HEK293 (cell line): ENCODE measurements at regions not wholly inside any gene's neighbourhood (a gene's known extent, or its start where the extent isn't known, plus 50 kb on each side); places are given as distances from the start of the nearest gene placed in this dataset.

Experiments
- CTCF ChIA-PET: fragments of 350-600 bp; formaldehyde crosslinking; extraction: SDS; loops from one replicate; lab custom pipeline; 2021; ENCODE audit warnings: antibody characterized with exemption; lab: Yijun Ruan, JAX
- POLR2A ChIA-PET: fragments of 300-600 bp; formaldehyde crosslinking; extraction: SDS; loops from one replicate; lab custom pipeline; 2020; ENCODE audit warnings: antibody characterized with exemption, inconsistent platforms; lab: Yijun Ruan, JAX
- H3K27ac ChIP-seq: fragments of 200-500 bp; sonication (Bioruptor generic); 2 replicates; pipeline ENCODE4 v1.5.1; 2014; ENCODE audit warnings: low read depth, low read length, control low read depth, inconsistent platforms; ENCODE audit errors: extremely low read depth
- H3K36me3 ChIP-seq, 2 experiments: fragments of 200-500 bp in 1 of 2; sonication (Bioruptor generic) in 1 of 2; 1 replicate in 1 of 2; 2 replicates in 1 of 2; pipeline ENCODE4 v1.5.1; 2014 to 2017; ENCODE audit warnings: inconsistent platforms in 2 of 2, low read length in 2 of 2; ENCODE audit not compliant: control insufficient read depth in 2 of 2, insufficient read depth in 1 of 2
- H3K4me1 ChIP-seq: fragments of 200-500 bp; sonication (Bioruptor generic); 2 replicates; pipeline ENCODE4 v1.5.1; 2014; ENCODE audit warnings: mild to moderate bottlenecking, low read length, inconsistent platforms; ENCODE audit not compliant: control insufficient read depth, insufficient read depth
- H3K4me3 ChIP-seq: 2 replicates; pipeline ENCODE4 v1.5.1; 2011; ENCODE audit warnings: low read depth, mild to moderate bottlenecking, control low read depth, low read length, moderate library complexity
- H3K9me3 ChIP-seq: fragments of 200-500 bp; sonication (Bioruptor generic); 2 replicates; pipeline ENCODE4 v1.5.1; 2014; ENCODE audit warnings: low read depth, low read length, inconsistent platforms; ENCODE audit not compliant: control insufficient read depth, insufficient read depth
- BCL11A ChIP-seq: fragments of 450-650 bp; formaldehyde crosslinking; IDR thresholded peaks from 2 replicates; pipeline ENCODE4 v1.5.1; 2016; ENCODE audit warnings: low read depth, missing biosample characterization, missing genetic modification characterization
- OSR2 ChIP-seq: fragments of 450-650 bp; formaldehyde crosslinking; IDR thresholded peaks from 2 replicates; pipeline ENCODE4 v1.5.1; 2016; ENCODE audit warnings: missing biosample characterization, missing genetic modification characterization
- SCRT2 ChIP-seq: fragments of 450-650 bp; formaldehyde crosslinking; IDR thresholded peaks from 2 replicates; pipeline ENCODE4 v1.5.1; 2016; ENCODE audit warnings: missing biosample characterization, missing genetic modification characterization
- TCF7L2 ChIP-seq: IDR thresholded peaks from 2 replicates; pipeline ENCODE4 v1.6.1; 2011; ENCODE audit warnings: low read depth, mild to moderate bottlenecking, inconsistent platforms, low read length, moderate library complexity, borderline replicate concordance
- TSHZ1 ChIP-seq: fragments of 450-650 bp; formaldehyde crosslinking; IDR thresholded peaks from 2 replicates; pipeline ENCODE4 v1.5.1; 2016; ENCODE audit warnings: missing biosample characterization, missing genetic modification characterization, borderline replicate concordance
- ZFP3 ChIP-seq: fragments of 450-650 bp; formaldehyde crosslinking; IDR thresholded peaks from 2 replicates; pipeline ENCODE4 v1.5.1; 2016; ENCODE audit warnings: low read depth, missing biosample characterization, missing genetic modification characterization
- ZNF121 ChIP-seq: fragments of 450-650 bp; formaldehyde crosslinking; IDR thresholded peaks from 2 replicates; pipeline ENCODE4 v1.5.1; 2016; ENCODE audit warnings: missing biosample characterization, missing genetic modification characterization
- ZNF155 ChIP-seq: fragments of 450-650 bp; formaldehyde crosslinking; IDR thresholded peaks from 2 replicates; pipeline ENCODE4 v1.5.1; 2016; ENCODE audit warnings: missing biosample characterization, missing genetic modification characterization
- ZNF19 ChIP-seq: fragments of 450-650 bp; formaldehyde crosslinking; IDR thresholded peaks from 2 replicates; pipeline ENCODE4; 2016; ENCODE audit warnings: missing biosample characterization, missing genetic modification characterization, low read depth
- ZNF26 ChIP-seq: fragments of 450-650 bp; formaldehyde crosslinking; IDR thresholded peaks from 2 replicates; pipeline ENCODE4 v1.5.1; 2016; ENCODE audit warnings: missing biosample characterization, missing genetic modification characterization
- ZNF292 ChIP-seq: fragments of 450-650 bp; formaldehyde crosslinking; IDR thresholded peaks from 2 replicates; pipeline ENCODE4 v1.5.1; 2016; ENCODE audit warnings: low read depth, missing biosample characterization, missing genetic modification characterization, borderline replicate concordance
- ZNF341 ChIP-seq: fragments of 450-650 bp; formaldehyde crosslinking; IDR thresholded peaks from 2 replicates; pipeline ENCODE4; 2016; ENCODE audit warnings: low read depth, missing biosample characterization, missing genetic modification characterization
- ZNF391 ChIP-seq: fragments of 450-650 bp; formaldehyde crosslinking; IDR thresholded peaks from 2 replicates; pipeline ENCODE4 v1.5.1; 2016; ENCODE audit warnings: low read depth, missing biosample characterization, missing genetic modification characterization, borderline replicate concordance
- ZNF416 ChIP-seq: fragments of 450-650 bp; formaldehyde crosslinking; IDR thresholded peaks from 2 replicates; pipeline ENCODE4 v1.5.1; 2016; ENCODE audit warnings: missing biosample characterization, missing genetic modification characterization
- ZNF423 ChIP-seq: fragments of 450-650 bp; formaldehyde crosslinking; IDR thresholded peaks from 2 replicates; pipeline ENCODE4 v1.5.1; 2016; ENCODE audit warnings: missing biosample characterization, missing genetic modification characterization
- ZNF518A ChIP-seq: fragments of 450-650 bp; formaldehyde crosslinking; conservative IDR thresholded peaks from 2 replicates; pipeline ENCODE4 v1.5.1; 2016; ENCODE audit warnings: low read depth, missing biosample characterization, missing genetic modification characterization
- ZNF555 ChIP-seq: fragments of 450-650 bp; formaldehyde crosslinking; conservative IDR thresholded peaks from 2 replicates; pipeline ENCODE4 v1.5.1; 2017; ENCODE audit warnings: missing biosample characterization, mild to moderate bottlenecking, missing genetic modification characterization, inconsistent platforms
- ZNF624 ChIP-seq: fragments of 450-650 bp; formaldehyde crosslinking; IDR thresholded peaks from 2 replicates; pipeline ENCODE4 v1.5.1; 2017; ENCODE audit warnings: missing biosample characterization, missing genetic modification characterization
- ZNF670 ChIP-seq: fragments of 450-650 bp; formaldehyde crosslinking; IDR thresholded peaks from 2 replicates; pipeline ENCODE4 v1.5.1; 2016; ENCODE audit warnings: missing biosample characterization, missing genetic modification characterization, low read depth
- ZNF792 ChIP-seq: fragments of 450-650 bp; formaldehyde crosslinking; IDR thresholded peaks from 2 replicates; pipeline ENCODE4 v1.5.1; 2016; ENCODE audit warnings: missing biosample characterization, missing genetic modification characterization
- ZSCAN23 ChIP-seq: fragments of 450-650 bp; formaldehyde crosslinking; IDR thresholded peaks from 2 replicates; pipeline ENCODE4 v1.5.1; 2016; ENCODE audit warnings: missing biosample characterization, missing genetic modification characterization

GRCh38 chr10:30686708-30687107 is 57.2 kb upstream of the LYZL2 start:
- Histone ChIP-seq H3K4me3 (no peak overlapping the region), H3K4me1 (no peaks in the 10 kb centered on the region), H3K9me3 (no peaks in the 10 kb centered on the region), H3K27ac (no peak overlapping the region), H3K36me3 (no peaks in the 10 kb centered on the region)
- TF ChIP-seq ZNF391 (no peak), ZNF518A (tag by site-specific recombination) (no peak), ZNF792 (tag by site-specific recombination) (no peak), BCL11A (tag by site-specific recombination) (no peak), ZFP3 (tag by site-specific recombination) (no peak), ZNF624 (tag by site-specific recombination) (no peak), TCF7L2 (no peak), ZNF555 (tag by site-specific recombination) (no peak), ZNF670 (tag by site-specific recombination) (no peak), ZNF26 (tag by site-specific recombination) (no peak), ZSCAN23 (no peak)
- ChIA-PET CTCF (interaction anchor here (0.7 to 3.7 kb wide), 11 partner anchors 10 to 1153 kb away, joined by 3 to 17 read pairs (median 4); no protein-coding TSS in a partner anchor), POLR2A (no interaction called here)

- CTCF ChIA-PET: interaction anchor here (0.7 kb wide), 1 partner anchor 1140 kb away, joined by 3 read pairs; no protein-coding TSS in a partner anchor
- POLR2A ChIA-PET: interaction anchor here (0.6 kb wide), 1 partner anchor 247 kb away, joined by 4 read pairs; no protein-coding TSS in a partner anchor
- H3K9me3 ChIP-seq: no peaks in the 10 kb centered on the region
Measured at GRCh38 chr10:30683496-30683895, 53.9 kb upstream of the LYZL2 start.

More at GRCh38 chr10:30683496-30683895, 53.9 kb upstream of the LYZL2 start:
- Histone ChIP-seq H3K4me1 (no peaks in the 10 kb centered on the region), H3K36me3 (no peaks in the 10 kb centered on the region), H3K27ac (no peak overlapping the region), H3K4me3 (no peak overlapping the region)
- TF ChIP-seq TSHZ1 (tag by site-specific recombination): no peak
- no peak for TF ChIP-seq ZNF792 (tag by site-specific recombination)
- no peak for TF ChIP-seq ZNF391
- TF ChIP-seq ZNF155 (tag by site-specific recombination): no peak
- TF ChIP-seq ZNF423: no peak
- no peak for TF ChIP-seq ZNF416 (tag by site-specific recombination)
- TF ChIP-seq ZNF19 (tag by site-specific recombination): no peak
- TF ChIP-seq TCF7L2: no peak
- no peak for TF ChIP-seq SCRT2 (tag by site-specific recombination)
- no peak for TF ChIP-seq ZNF341
- TF ChIP-seq ZNF292 (tag by site-specific recombination): no peak
- TF ChIP-seq ZNF670 (tag by site-specific recombination): no peak
- no peak for TF ChIP-seq OSR2 (tag by site-specific recombination)
- no peak for TF ChIP-seq ZNF121 (tag by site-specific recombination)
